Retina (tissue), 1 donor: ENCODE measurements at regions not wholly inside any gene's neighbourhood (a gene's known extent, or its start where the extent isn't known, plus 50 kb on each side); places are given as distances from the start of the nearest gene placed in this dataset.

Experiments used
- DNase-seq: peaks from one replicate; pipeline ENCODE4 v3.0.0-alpha.2; 2016

DNA sequence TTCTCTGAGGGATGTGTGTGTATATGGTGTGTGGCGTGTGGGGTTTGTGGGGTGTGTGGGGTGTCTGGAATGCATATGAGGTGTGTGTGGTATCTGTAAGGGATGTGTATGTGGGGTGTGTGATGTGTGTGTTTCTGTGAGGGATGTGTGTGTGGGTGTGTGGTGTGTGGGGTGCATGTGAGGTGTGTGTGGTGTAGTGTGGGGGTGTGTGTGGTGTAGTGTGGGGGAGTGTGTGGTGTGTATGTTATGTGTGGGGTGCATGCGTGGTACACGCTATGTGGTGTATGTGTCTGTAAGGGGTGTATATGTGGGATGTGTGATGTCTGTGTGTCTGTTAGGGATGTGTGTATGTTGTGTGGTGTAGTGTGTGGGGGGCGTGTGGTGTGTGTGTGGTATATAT, 300.0 kb downstream of the FGF9 start:
- no peak for DNase-seq

DNA sequence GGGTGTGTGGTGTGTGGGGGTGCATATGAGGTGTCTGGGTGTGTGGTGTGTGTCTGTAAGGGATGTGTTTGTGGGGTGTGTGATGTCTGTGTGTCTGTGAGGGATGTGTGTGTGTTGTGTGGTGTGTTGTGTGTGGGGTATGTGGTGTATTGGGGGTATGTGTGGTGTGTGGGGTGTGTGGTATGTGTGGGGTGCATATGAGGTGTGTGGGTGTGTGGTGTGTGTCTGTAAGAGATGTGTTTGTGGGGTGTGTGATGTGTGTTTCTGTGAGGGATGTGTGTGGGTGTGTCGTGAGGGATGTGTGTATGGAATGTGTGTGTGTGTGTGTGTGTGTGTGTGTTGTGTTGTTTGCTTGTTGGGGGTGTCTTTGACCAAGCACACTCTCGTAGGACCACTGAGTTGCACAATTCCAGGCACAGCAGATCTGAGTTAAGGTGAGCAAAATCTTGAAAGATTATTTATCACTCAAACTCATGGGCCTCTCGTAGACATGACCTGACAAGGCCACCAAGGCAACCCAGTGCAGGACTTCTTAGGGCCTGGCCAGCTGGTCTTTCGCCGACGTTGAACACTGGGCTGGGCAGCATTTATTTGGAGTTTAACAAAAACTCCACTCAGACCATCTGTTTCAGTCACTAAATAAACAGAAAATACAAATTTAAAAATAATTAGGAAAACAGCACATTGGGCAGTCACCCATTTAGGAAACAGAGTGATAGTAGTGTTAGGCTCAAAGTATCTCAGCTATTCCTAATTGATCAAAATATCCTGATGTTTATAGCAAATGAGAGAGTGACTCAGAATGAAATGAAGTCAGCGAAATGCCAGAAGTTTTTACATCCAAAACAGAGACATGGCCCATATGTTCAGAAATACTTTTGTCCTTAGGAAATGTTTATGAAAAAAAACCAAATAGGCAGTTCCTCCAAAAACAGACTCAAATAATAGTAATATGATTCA, 301.1 kb downstream of the FGF9 start:
- no peak for DNase-seq

DNA sequence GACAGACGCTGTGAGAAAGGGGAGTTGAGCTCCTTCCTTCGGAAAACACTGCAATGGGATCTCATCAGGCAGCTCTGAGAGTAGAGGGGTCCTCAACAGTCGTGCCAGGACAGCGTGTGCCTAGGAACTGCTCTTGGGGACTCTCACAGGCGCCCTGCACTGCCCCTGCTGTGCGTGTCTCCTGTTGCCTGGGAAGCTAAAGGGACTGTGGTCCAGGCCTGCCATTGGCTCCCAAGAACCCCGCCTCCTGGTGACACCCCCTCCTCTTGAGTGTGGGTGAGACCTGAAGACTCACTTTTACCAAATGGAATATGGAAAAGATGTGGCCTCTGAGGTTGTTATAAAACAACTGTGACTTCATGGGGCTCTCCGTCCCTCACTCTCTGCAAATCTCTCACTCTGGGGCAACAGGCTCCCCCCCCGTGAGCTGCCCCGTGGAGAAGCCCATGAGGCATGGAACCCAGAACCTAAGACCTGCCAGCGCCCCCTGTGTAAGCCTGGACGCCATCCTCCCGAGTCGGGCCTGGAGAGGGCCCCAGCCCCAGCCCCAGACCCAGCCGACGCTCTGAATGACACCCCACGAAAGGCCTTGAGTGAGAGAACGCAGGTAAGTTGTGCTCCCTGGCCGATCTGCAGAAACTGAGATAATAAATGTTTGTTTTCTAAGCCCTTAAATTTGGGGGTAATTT, 302.7 kb downstream of the FGF9 start:
- no peak for DNase-seq

DNA sequence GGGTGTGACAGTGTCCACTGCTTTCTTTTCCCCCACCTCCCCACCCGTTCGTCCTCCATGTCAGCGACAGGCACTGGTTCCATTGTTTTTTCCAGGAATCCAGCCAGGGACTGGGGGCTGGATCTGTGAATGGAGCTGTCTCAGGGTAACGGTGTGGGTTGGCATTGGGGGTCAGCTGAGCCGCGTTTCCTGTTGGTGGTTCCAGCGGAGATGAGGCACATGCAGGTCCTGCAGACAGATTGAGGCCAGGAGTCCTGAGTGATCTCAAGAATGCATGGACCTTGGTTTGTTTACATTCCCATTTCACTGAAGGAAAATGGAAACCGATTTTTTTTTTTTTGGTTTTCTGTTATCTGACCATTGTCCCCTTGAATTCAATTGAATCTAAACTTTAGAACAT, 303.9 kb downstream of the FGF9 start:
- DNase-seq = no peak

- DNase-seq = no peak
These were observed 305.3 kb downstream of the FGF9 start for GRCh38 chr13:21976159-21976558.

- DNase-seq = peak; percentile 15
These were observed 308.4 kb downstream of the FGF9 start for GRCh38 chr13:21979161-21979806.

GRCh38 chr13:21980049-21980448, 309.2 kb downstream of the FGF9 start:
- DNase-seq = no peak

- DNase-seq = no peak
These were observed 313.3 kb downstream of the FGF9 start for GRCh38 chr13:21984156-21984555.

DNA sequence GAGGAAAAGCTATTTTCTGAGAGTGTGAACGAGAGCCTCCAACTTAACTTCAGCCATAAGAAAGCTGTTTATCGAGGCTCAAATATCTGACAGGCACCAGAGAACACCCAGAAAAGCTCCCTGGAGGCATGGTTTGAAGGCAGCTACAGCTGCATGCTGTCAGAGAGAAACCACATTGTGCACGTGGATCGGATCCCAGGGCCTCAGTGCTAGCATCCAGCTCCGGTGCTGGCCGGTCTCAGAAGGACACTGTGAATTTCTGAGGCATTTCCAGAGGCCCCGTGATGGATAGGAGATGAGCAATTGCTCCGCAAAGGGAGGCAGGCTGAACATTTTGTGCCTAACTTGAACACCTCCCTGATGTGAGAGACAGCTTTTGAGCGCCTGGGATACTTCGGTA, 315.7 kb downstream of the FGF9 start:
- no peak for DNase-seq

DNA sequence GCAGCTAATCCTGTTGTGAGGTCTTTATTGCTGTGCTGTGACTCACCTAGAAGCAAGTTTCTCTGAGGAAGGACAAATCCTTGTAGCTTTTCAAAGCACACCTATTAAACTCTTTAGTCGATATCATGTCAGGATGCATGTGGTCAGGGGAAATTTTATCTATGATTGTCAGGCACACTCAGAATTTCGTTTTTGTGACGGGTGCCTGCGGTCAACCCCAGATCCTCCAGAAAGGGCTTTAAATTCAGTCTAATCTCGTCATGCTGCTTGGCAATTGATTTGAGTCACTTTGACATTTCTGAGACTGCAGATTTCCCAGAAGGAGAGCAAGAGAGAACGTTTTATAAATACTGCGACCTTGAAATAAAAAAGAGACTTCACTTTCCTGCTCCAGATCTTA, 316.9 kb downstream of the FGF9 start:
- DNase-seq = no peak

DNA sequence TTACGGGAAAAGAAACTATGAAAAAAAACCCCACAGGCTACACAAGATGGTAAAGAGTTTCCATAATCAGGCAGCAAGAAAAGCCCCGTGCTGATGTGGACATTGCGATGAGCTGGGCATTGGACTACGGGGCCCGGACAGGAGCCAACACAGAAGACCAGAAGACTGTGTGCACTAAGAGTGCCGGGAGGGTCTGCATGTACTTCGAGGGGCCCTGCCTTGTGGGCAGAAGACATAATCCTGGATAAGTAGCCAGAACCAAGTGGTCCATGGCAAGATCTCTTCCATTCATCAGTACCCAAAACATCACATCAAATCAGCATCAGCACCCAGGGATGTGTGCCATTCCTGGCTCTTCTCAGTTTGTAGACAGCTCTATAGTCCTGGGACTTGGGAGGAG, 317.8 kb downstream of the FGF9 start:
- no peak for DNase-seq

DNA sequence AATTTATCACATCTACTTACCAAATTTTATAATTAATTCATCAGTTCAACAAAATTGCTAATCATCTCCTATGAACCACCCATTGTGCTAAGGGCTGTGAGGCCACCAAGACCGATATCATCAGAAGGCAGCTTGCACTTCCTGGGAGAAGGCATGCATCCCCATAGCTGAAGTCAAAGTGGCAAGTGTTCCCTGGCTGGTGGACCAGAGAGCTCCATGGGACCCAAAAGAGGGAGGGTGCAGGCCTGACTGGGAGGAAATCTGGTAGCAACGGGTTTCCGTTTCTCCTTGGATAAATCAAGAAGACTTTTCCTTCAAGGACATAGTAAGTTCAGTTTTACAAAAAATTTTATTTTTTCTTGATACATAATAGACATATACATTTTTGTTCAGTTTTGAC, 325.2 kb downstream of the FGF9 start:
- DNase-seq = no peak

GRCh38 chr13:21997726-21998125, 326.9 kb downstream of the FGF9 start:
- no peak for DNase-seq

GRCh38 chr13:21998279-21998990, 327.6 kb downstream of the FGF9 start:
- no peak for DNase-seq

DNA sequence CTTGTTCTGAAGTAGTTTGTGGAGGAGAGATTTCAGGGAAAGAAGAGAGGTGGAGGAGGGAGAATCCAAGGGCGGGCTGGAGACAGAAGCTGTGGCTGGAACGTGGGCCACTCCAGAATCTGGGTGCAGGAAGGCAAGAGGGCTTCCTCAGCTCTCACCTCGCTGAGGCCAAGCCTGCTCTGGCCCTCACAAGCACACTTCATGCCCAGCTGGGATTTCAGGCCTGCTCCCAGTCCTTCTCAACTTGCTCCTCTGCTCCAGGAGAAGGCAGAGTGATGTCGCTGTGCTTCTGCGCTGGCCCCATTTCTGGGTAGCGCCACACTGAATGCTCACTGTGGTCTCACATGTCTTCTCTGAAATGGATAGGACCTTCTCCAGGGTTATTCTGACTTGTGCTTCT, 328.8 kb downstream of the FGF9 start:
- DNase-seq = no peak

GRCh38 chr13:22000191-22000590, 329.3 kb downstream of the FGF9 start:
- no peak for DNase-seq

DNA sequence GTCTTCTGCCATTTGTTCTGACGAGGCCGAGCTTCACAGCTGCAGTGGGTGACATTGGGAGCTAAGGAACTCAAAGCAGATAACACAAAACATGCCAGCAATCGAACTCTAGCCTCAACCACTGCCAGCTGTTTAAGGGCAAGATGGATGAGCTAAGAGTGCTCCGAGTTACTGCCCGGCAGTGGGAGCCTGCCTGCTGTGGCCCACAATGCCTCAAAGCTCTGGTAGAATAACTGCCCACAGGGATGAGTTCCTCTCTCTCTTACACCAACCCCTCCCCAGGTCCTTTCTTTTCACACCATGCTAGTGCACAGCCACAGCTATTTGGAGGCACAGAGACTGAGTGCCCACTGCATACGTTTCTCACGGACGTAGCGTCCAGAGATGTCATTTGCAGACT, 330.5 kb downstream of the FGF9 start:
- no peak for DNase-seq

- no peak for DNase-seq
These were observed 332.0 kb downstream of the FGF9 start for GRCh38 chr13:22002893-22003292.

DNA sequence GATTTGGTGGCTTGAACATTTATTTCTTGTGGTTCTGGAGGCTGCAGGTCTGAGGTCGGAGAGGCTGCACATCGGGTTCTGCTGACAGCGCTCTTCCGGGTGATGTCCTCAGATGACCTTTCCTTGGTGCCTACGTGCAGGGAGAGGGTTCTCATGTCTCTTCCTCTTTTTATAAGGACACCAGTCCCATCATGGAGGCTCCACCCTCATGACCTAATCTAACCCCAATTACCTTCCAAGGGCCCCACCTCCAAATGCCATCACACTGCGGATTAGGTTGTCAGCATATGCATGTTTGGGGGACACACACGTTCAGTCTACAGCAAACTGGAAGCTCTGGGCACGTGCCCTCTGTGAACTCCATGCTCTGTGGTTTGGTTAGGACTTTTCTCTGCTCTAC, 338.6 kb downstream of the FGF9 start:
- DNase-seq = no peak

DNA sequence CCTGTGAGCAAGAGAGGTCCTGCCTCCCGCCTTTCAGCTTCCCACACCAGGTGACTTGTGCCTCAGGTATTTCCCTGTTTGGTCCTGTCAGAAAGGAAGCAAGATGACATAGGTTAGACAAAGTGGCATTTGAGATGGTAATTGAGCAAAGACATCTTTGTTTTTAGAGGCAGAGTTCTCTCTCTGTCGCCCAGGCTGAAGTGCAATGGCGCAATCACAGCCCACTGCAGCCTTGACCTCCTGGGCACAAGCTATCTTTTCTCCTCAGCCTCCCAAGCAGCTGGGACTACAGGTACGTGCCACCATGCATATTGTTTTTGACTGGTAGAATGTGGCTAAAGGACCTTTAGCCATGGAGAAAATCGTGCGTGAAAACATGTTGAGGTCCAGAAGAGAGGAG, 339.1 kb downstream of the FGF9 start:
- DNase-seq = no peak

DNA sequence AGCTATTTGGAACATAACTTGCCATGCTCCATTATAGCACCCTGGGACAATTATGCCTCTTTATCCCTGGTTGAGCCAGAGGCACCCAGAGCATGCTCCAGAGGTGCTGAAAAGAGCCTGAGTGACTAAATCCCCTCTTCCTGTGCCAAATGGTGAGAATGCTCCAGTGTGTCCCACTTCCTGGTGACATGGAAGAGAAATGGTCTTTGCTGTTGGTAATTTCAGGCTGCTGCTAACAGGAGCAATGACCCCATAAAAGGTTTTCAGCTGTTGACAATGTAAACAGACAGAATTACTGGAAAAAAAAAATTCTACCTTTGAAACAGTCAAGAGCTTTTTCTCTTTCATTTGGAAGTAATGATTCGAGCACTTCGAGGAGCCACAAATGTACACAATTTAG, 341.8 kb downstream of the FGF9 start:
- no peak for DNase-seq

DNA sequence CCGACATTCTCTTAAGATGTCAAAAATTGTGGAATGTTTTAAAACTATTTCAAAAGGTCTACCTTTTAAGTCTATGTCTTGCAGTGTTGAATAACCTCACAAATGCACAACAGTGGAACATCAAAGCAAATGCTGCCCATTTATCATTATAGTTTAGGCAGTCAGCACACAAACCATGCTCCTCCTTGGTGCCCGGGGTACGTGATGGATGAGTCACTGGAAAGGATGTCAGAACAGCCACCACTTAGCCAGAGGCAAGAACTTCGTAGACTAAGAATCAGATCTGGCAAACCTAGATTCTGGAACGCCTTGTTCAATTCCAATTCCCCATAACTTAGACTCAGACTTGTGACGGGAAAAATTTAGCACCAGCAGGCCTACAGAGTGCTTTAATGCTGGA, 343.6 kb downstream of the FGF9 start:
- DNase-seq = no peak

DNA sequence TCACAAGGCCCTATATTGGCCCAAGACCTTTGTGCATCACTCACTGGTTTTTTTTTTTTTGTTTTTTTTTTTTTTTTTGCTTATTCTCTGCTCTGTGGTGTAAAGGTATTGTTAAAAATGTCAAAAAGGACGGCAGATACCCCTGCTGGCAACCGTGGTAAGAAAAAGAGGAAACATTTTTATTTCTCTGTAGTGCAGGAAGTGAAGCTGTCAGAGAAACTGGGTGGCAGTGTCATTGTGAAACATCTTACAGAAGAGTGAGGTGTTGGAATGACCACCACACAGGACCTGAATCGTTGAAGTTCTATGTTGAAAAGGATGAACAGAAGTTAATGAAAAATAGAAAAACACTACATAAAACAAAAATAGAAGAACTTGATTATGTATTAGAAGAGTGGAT, 346.4 kb downstream of the FGF9 start:
- no peak for DNase-seq
